Muscle of arm (tissue), 1 donor: ENCODE measurements at regions not wholly inside any gene's neighbourhood (a gene's known extent, or its start where the extent isn't known, plus 50 kb on each side); places are given as distances from the start of the nearest gene placed in this dataset.
"Not testable (repeated sequence)": the region's sequence is repeated elsewhere in the genome, so short reads cannot be mapped to it uniquely, and the experiment has no call there.

ENCODE experiments used
- DNase-seq: peaks from one replicate; pipeline ENCODE4 v3.0.0-alpha.2; 2013

- DNase-seq, result no peak
Measured at GRCh38 chrX:138931212-138931611, 219.7 kb upstream of the FGF13 start.

- DNase-seq, result no peak
Measured at GRCh38 chrX:138930583-138930945, 219.0 kb upstream of the FGF13 start.

GRCh38 chrX:138929926-138930582, 218.5 kb upstream of the FGF13 start:
- DNase-seq, result peak; percentile 39

DNA sequence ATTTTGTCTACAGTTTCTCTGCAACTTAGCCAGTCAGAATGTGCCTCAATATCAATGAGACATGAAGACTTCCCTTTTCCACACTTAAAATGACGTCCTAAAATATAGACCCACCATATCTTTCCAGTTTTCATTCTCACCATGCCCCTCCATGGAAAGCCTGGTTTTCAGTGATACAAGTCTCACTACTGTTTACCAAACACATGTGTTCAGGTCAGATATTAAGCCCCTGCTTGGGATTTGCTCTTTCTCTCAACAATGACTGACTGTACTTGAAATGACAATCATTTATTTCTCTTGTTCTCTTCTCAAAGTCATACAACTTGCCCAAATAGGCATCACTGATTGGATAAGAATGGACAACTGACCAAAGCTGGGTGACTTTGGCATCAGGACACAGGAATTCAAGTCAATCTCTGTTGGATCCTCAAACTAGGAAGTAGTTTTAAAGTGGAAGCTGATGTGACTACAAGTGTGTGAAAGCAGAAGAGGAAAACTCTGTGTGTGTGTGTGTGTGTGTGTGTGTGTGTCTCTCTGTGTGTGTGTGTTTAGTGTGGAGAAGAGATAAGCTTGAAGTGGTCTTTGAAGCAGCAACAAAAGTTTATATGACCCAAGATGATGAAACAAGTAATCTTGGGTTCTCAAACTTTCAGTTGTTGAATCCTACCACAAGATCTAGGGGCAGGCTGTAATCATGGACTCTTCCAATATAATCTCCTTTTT, 217.4 kb upstream of the FGF13 start:
- DNase-seq, result no peak

DNA sequence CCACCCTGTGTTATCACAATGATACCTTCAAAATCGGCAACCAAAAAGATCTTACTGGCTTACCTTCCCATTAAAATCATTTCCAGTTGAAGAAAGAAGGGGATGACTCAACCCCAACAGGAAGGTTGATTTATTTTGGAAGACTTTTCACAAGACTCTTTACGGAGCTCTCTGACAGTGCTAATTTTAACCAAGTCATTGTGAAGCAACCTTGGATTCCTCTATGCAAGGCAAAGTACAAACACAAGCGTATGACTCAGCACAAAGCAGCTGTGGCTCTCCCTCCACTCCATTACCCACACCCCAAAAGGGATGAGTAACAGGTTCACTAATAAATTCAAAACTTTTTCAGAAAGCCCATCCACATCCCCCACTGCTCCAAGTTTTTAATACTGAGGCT, 213.8 kb upstream of the FGF13 start:
- DNase-seq, result no peak

DNA sequence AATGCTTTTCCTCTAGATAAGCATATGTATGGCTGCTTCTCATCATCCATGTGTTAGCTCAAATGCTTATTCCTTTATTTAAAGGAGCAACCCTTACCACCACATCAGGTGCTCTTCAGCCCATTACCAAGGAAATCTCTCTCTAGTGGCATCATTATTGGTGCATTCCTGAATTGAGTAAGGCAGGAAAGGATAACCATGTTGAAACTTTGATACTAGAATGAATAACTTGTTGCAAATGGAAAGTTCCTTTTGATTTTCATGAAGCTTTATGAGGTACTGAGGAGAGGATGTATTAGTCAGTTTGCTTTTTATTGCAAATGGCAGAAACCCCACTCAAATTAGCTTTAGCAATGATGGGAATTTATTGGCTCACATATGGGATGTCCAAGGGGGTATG, 212.3 kb upstream of the FGF13 start:
- DNase-seq, result no peak

- DNase-seq, result no peak
Measured at GRCh38 chrX:138921031-138921430, 209.5 kb upstream of the FGF13 start.

DNA sequence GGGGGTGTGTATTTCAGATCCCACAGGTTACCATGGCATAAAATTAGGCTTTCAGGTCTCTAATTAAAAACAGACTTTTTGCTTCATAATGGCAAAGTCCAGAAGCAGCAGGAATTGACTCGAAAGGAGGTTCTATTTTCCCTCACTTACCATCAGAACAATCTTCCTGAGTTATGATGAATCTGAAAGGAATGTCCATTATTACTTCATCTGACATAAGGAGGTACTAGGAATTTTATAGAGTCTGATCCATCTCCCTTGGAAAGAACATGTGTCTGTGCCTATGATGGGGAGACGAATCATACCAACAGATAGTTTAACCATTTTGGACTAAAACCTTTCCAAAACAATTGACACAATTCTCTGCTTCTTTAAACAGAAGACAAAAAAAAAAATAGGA, 206.3 kb upstream of the FGF13 start:
- no peak for DNase-seq

- no peak for DNase-seq
Measured at GRCh38 chrX:138914767-138915166, 203.2 kb upstream of the FGF13 start.

DNA sequence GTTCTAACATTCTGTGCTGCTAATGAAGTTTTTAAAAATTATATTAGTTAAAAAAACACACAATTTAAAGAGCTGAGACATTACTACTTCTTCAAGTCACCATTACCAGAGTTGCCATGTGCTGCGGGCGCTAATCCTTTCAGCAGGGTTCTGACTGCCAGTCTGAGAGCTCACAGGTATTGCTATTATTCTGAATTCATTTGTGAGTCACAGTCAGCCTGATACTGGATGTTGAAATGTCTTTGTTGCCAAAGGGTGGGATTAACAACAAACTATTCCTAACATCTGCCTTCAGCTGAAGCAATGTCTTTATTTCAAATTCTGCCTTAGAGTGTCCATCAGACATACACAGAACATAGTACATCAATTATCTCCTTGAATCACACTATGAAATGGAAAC, 197.1 kb upstream of the FGF13 start:
- no peak for DNase-seq

DNA sequence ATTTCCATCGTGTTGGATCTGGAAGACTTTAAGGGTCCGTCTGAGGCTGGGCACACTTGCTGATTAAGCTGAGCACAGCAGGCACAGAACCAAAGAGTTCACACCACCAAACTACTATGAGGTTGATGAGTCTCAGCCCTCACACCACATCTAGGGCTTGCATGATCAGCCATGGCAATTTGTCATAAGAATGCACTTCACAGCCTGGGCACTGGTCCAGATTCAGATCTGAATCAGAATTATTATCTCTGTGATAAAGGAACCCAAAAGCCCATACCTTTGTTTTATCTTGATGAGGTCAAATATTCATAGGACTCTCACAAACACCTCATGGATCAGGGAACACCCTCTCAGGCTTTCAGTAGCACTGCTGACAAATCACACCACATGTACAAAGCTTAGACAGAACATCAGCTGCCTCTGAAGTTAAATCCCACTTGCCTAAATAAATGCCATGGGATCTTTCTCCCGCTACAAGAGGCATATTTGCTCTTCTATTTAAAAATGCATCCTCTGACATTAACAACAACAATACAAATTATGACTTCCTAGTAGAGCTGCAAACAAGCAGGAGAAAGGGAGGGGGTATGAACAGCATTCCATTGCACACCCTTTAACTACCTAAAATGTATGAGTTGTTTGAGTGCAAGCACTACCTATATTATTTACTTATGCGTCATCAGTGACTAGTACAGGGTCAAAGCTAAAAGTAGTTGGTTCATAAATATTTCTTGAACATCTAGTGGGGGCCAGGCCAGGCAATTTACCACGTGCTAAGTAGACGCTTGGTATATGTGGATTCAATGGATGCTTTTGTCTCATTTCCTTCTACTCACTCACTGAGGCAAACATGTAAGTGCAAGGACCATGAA, 186.3 kb upstream of the FGF13 start:
- DNase-seq, result no peak

DNA sequence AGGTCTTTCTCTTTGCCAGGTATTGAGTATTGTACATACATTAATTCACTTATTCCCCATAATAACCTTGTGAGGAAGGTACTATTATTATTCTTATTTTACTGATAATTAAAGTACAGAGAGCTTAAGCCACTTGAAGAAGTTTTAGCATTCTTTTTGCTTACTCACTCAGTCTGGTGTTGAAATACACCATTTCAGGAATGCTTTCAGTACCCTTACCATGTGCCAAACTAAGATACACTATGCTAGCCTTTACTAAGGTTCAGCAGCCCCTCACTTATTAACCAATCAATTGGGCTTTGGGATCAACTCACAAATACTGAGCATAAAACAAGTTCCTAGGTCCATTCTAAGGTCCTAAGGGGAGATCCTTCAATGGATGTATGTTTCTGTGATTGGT, 179.0 kb upstream of the FGF13 start:
- DNase-seq, result no peak

DNA sequence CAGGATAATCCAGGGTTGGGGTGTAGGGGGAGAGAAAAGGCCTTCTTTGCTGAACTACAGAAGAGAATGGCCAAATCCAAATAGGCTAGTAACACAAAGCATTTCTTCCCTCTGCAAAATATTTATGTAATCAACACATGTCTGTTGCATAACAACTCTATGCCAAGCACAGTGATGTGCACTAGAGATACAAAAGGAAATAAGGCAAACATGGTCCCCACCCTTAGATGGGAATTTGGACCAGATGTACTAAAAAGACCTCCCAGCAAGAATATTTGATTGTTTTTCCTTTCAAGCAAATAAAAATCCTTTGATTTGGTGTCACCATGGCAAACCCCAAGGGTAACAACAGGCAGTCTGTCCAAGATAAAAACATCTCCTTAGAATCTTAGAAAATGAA, 177.6 kb upstream of the FGF13 start:
- DNase-seq, result no peak

DNA sequence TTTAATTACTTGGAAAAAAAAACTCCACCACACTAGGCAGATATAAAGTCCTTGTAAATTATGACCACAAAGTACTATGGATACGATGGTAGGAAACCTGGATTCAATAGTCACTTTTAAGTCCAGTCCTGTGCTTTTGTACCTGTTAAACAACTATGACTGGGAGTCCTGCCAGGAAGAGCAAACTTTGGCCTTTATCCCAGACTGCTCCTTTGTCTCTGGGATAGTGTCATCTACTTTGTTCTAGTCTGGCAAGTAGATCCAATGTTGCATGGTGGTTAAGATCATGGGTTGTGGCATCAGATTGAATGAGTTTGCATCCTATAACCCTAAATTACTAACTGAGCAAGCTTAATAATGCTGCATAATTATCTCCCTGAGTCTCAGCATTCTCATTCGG, 175.3 kb upstream of the FGF13 start:
- peak; percentile 5 for DNase-seq

DNA sequence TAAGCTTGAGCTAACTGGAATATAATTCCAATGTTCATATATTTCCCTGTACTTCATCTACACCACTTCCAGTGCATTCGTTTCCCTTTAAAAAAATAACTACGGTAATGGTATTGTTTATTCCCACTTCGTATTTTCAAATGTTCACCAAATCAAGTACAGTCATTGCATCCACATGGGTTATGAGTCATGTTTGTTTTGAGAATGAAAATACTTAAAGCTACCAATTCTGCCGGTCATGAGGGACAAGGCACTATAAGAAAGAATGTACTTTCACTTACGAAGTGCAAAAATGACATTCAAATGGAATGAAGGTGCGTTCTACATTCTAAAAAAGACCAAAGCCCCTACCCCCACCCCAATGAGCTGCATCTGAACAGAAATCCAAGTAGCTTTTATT, 174.4 kb upstream of the FGF13 start:
- DNase-seq, result peak; percentile 1

GRCh38 chrX:138880293-138880692, 168.8 kb upstream of the FGF13 start:
- DNase-seq, result not testable (repeated sequence)

- no peak for DNase-seq
Measured at GRCh38 chrX:138877746-138878145, 166.2 kb upstream of the FGF13 start.

DNA sequence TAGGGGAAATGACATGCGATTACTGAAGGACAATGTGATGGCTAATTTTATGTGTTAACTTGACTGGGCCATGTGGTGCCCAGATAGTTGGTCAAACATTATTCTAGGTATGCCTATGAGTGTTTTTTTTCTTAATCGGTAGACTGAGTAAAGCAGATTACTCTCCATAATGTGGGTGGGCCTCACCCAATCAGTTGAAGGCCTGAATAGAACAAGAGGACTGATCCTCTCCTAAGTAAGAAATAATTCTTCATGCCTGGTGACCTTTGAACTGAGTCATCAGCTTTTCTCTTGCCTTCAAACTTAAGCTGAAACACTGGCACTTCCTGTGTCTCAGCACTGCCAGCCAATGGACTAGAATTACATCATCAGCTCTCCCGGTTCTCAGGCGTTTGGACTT, 164.0 kb upstream of the FGF13 start:
- DNase-seq, result no peak

DNA sequence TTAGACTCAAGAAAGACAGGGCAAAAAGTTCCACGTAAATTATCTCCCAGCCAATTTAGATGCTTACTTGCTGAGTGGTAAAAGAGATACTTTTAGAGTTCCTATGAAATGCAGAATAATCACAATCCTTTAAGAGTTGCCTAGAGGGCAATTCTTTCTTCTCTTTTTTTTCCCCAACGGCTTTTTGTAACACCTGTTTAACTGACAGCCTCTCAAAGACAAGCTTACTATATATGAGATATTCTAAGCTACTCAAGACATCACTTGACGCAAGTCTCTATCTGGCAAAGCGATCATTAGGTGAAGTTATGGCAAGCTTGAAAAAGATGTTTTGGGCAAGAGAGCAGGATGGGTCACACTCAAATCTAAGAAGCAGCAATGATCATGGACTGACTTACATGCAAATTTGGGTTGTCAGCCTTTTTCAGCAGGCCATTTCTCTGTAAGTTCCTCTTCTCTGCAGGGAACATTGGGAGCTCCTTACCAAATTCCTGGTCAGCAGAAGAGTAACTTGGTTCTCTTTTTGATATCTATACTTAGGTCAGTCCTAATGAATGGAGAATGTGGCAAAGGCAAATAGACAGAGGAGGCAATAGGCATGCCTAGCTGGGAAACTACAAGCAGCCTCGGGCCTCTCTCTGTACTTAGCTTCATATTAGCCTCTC, 162.9 kb upstream of the FGF13 start:
- no peak for DNase-seq

GRCh38 chrX:138873640-138874039, 162.1 kb upstream of the FGF13 start:
- DNase-seq, result not testable (repeated sequence)

DNA sequence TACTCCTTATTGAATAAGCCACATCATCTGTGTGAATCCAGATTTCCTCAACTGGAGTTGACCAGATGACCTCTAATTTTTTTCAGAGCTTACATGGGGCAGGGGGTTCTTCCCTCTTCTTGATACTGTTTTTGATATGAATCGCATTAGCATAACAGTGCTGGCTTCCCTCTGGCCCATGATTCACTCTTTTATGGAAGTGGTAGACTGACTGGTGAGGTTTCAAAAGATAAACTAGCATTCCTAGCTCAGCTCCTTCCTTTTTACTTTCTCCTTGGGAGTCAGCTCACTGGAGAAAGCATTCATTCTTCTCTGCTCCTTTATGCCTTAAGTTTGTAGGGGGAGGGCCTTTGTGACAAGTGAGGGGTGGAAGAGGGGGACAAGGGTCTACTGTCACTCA, 161.0 kb upstream of the FGF13 start:
- DNase-seq, result no peak

GRCh38 chrX:138871739-138872138, 160.2 kb upstream of the FGF13 start:
- DNase-seq, result no peak
